ENCODE measurements at regions not wholly inside any gene's neighbourhood (a gene's known extent, or its start where the extent isn't known, plus 50 kb on each side); places are given as distances from the start of the nearest gene placed in this dataset.

DNA sequence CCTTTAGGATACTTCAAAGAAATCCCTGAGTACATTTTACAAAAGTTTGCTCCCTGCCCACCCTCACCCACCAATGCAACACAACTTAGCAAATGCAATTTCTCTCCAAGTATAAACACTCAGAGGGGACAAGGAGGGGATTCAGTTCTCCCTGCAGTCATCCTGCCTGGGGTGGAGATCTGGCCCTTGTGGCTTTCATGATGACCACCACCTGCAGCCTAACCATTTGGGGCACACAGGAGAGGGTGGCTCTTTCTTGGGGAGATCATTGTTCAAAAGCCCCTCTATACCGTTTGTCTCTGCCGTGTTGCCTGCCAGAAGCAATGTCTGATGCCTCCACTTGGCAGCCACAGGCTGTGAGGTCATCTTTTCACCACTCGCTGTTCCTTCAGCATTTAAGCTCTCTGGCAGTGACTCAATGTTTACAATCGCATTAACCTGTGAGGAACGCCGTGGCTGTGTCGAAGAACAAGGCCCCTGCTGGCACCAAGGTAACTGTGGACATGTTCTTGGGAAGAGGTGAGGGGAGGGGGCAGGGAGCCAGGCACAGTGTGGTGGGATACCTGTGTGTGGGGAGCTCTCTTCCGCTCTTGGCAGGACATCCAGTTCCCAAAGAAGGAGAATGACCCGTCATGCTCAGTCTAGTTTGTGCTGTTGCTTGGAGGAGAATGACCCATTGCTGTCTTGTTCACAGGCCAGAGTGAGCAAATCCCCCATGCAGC, 103.9 kb upstream of the DUSP10 start:
- DNase-seq (ENCODE audit: low read depth) = no peak

DNA sequence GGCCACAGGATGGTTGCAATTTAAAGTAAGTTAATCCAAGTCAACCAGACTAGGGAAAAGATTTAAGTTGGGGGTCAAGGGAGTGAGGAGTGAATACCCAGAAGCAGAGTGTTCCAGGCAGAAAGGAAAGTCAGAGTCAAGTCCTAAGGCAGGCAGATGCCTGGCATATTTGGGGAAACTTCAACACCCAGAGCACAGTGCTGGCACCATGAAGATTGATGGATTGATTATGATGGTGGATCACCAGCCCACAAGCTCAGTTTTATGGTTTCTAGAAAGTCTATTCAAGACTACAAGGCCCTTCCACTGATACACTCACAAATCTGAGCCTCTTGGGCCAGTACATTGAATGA, 100.1 kb upstream of the DUSP10 start:
- no peak for DNase-seq (ENCODE audit: low read depth)

DNA sequence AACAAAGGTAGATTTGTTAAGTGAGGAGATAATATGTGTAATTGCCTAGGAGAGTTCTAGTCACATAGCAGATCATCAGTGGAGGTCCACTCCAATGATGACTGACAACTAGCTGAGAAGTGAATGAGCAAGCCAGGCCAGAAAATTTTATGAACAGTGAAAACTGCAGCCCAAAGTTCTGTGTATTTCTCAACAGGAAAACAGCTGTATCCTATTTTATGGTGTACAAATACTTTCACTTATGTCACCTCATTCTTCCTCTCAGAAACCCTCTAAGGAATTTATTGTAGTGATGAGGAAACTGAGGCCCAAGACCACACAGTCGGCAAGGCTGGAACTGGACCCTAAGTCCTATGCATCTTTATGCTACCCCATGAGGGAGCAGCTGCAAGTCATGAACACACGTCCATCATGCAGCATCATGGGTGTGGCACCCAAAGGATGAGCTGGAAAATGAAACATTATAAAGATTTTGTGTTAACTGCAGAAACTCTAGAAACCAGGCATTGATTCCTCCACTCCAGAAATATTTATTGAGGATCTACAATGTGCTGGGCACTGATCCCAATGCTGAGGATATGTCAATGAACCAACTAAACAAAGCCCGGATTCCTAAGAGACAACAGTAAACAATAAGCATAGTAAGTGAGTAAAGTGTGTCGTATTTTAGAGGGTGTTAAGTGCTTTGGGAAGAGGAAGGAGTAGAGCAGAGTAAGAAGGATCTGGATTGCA, 99.5 kb upstream of the DUSP10 start:
- DNase-seq (ENCODE audit: low read depth) = no peak

DNA sequence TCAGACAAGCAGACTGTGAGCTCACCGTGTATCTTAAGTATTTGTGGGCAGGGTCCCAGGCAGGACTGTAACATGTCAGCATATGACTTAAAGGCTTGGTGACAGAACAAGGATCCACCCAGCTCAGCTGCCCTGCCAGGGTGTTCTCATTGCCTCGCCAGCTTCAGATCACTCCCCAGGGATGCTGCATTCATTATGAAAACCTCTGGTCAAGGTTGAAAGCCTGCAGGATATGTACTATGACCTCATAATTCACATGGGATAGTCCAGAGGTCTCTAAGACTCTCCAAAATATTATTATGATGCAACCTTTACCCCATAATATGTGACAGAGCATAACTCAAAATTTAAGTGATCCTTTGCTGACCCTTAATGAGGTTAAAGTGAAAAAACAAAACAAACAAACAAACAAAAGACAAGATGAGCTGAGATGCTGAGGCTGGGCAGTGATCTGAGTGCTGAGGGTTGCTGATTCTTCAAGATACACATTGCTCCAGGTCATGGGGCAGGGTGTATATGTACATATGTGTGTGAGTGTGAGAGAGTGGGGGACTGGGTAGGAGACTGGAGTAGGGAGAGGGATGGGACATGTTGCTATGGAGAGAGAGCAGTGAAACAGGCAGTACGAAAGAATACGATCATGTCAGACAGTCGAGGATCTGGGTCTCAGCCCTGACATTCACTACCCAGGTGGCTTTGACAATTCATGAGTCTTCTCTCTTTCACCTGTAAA, 98.8 kb upstream of the DUSP10 start:
- no peak for DNase-seq (ENCODE audit: low read depth)

DNA sequence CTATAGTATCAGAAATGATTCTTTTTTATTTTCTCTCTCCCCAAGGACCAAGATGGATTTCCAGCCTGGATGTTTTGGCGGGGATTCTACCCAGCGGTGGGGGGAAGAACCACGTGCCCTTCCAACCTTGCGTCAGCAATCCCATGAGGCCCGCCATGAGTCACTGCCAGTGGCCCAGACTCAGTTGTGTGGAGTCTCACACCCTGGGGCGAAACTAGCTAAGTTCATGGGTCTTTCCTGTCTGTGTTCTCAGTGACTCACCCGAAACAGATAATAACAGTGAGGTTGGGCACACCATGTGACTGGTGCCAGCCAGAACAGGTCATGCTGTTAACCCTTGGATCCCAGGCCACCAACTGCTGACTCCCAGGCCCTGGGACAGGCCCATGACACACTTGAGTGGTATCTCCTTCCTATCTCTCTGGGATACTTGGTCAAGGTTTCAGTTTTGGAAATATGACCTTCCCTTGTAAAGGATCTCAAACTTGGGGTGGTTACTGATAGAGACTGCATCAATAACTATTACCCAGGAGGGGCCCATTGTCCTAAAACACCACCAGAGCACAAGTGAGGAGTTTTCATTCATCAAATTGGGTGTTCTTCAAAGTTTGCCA, 98.0 kb upstream of the DUSP10 start:
- peak; percentile 68 for DNase-seq (ENCODE audit: low read depth)

DNA sequence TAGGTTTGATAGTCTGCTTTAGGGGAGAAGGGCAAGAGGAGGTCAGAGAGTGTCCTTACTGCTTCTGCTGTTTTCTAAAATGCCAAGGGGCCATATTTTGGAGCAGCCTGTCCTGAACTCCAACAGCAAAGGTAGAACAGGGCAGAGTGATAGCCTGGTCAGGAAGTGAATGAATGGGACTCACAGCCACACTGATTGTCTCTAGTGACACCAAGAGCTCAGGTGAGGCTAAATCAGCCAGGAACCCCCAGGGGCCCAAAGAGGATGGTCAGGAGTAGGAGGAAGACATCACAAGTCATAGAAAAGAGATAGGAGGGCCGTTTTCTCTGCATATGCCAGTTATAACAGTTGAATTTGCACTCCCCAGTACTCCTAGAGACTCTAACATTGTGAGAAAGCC, 97.4 kb upstream of the DUSP10 start:
- no peak for DNase-seq (ENCODE audit: low read depth)

DNA sequence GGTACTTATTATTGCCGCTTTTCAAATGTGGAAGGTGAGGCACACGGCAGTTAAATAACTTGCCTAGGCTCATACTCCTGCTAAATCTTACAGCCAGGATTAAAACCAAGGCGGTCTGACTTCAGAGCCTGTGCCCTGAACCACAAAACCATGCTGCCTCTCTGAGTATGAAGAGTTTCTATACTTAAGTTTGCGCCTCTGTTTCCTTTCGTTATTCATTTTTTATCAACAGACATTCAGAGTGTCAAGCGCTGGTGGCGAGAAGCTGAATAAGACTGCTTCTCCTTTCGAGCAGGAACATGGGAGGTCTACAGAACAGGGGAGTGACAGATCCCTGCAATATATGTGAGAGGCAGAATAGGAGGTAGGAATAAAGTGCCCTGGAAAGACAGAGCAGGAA, 96.0 kb upstream of the DUSP10 start:
- DNase-seq (ENCODE audit: low read depth) = no peak

DNA sequence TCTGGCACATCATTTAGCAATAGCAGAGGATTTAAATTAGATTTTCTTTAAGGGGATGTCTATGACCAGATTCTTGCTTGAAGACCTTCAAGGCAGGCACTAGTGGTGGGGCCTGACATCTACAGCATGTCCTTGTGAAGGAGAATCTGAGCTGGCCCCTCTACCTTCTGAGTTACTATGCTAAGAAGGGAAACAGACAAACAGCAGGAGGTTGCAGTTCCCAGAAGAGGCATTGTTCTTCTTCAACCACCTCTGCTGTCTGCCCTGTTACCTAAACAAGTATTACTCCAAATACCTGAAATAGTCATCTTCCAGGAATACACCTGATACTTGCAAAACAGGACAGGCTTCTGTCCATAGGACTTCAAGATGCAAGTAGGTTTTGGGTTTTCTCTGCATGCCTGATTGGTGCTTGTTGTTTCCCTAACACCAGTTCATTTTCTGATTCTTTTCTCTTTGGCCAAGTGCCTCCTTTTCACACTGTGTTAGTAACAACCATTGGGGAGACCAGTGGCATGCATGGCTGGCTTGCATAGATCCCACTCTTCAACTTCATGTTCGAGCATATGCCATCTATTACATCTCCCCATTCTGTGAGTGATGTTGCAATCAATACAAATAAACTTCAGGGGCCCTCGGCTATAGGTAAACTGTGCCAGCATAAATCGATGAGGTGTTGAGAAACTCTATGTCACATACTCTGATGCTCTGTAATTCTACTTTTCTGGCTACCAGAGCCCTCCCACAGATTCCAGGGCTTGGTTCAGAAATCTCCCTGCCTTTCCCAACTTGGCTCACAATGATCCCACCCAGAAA, 93.0 kb upstream of the DUSP10 start:
- DNase-seq (ENCODE audit: low read depth) = no peak

DNA sequence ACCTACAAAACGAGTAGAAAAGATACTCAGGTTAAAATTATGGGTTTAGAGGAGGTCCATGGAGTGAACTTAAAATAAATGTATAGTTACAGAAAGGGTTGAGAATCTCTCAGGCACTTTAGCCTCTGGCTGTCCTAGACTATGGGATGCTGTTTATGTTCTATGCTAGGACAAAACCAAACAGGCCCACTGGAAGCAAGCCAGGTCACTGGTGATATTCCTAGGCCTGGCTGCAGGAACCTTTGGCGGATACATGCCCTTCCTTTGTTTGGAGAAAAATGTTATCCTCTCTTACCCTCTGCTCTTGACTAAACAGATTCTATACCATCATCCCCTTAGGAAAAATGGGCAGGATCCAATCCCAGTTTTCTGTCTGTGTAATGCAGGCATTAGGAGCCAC, 90.7 kb upstream of the DUSP10 start:
- DNase-seq (ENCODE audit: low read depth) = no peak

DNA sequence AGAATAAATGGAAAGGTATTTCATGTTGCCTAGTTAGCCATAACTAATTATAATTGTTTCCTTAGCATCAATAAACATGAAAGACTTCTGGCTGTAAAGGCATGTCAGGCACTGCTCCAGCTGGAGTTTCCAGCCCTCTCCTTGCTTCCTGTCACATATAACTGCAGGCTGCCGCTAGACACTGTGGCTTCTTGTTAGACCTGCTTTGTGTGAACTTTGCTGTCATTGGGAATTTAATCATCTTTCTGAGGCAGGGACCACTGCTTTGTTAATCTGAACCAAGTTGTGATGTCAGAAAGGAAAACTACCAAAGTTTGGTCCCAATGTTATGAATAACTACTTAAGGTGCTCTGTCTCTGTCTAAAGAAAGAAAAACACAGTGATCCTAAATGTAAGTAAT, 90.3 kb upstream of the DUSP10 start:
- DNase-seq (ENCODE audit: low read depth) = no peak

DNA sequence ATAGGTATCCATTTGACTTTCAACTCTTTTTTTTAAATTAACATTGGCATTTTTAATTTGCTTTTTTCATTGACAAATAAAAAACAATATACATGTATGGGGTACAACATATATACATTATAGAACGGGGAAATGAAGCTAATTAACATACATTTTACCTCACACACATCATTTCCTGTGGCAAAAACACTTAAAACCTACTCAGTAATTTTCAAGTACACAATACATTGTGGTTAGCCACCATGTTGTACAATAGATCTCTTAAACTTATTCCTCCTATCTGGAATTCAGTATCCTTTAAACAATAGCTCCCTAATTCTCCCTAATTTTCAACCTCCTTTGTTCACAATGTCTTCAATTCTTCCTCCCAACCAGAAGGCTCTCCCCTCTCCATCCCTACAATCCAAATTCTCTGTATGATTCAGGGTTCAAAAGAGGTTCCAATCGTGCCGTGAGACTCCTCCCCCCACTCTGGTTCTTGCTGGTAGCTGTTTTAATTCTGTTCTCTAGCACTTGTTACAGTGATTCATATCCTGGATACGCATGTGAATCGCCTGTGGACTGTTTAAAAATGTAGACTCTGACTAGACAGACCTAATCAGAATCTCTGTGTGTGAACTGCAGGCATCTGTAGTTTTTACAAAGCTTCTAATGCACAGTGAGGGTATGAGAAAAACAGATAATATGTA, 87.6 kb upstream of the DUSP10 start:
- peak; percentile 48 for DNase-seq (ENCODE audit: low read depth)

DNA sequence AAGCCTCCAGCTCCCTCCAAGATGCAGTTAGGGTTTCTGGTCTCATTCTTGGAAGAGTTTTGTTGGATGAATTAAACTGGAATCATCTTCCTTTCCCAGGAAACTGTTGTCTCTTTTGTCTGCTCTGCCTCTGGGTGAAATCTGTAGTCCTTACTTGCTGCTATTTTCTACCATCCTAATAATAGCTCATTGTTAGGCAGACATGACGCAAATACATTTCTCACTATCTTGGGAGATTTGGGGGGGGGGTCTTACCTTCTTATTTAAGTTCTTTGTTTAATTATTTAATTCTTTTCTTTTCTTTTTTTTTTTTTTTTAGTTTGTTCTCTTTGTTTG, 85.4 kb upstream of the DUSP10 start:
- no peak for DNase-seq (ENCODE audit: low read depth)

DNA sequence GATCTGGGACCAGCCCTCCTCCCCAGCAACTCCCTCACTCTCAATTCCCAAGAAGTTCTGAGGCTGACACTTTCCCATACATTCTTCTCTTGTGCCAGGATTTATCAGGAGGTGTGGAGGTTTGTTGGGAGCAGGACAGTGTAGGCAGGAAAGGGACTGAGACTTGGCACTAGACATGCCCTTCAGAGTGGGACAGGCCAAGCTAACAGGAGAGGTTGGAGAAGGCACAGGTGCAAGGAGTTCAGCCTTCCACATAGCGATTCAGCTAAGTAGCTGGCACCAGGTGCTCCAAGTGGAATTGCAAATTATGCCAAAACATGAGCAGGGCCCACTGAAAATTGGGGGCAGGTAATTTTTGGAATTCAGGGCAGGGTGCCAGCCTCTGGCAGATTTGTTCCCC, 83.0 kb upstream of the DUSP10 start:
- DNase-seq (ENCODE audit: low read depth) = no peak

DNA sequence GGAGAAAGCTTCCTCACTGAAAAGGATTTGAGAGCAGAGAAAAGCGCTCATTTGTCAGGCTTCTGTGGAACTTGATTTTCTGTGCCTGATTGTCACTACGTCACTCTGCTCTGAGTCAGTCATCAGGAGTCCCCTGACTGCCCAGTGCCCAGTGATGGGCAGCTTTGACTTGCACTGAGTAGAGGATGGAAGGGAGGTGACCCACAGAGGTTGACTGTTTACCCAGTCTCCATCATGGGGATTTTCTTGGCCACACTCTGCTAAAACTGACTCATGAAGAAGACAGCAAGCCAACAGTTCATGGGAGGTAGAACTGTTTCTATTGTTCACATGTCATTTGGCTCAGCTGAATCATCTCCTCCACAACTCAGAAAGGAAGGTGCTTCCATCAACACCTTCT, 82.1 kb upstream of the DUSP10 start:
- DNase-seq (ENCODE audit: low read depth) = no peak

DNA sequence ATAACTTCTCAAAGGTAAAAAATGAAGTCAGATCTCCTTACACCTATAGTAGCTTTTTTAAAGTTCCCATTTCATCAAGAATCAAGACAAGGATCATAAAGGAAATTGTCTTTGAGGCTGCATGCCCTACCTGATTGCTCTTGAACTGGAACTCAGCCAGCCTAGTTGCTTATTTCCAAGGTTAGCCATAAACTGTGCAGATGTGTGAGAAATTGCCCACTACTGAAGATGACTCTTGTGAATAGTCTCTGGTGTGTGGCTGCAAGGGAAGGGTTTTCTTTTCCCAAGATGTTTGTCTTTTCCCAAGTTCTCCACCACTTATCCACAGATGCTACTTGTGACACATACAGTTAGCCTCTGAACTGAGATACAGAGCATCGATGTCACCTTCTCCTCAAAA, 81.7 kb upstream of the DUSP10 start:
- DNase-seq (ENCODE audit: low read depth) = no peak

DNA sequence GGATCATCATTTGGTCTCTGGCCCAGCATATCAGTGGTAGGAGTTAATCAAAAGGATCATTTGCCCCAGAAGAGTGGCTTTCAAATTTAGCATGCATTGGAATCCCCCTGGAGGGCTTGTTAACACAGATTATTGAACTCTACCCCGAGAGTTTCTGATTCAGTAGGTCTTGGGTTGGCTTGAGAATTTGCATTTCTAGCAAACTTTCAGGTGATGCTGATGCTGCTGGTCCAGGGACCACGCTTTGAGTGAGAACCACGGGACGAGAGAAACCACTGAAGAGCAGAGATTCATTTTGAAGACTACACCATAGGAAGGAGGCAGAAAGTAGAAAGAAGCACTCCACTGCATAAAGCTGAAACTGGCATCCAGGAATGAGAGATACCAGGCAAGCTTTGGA, 81.3 kb upstream of the DUSP10 start:
- no peak for DNase-seq (ENCODE audit: low read depth)

DNA sequence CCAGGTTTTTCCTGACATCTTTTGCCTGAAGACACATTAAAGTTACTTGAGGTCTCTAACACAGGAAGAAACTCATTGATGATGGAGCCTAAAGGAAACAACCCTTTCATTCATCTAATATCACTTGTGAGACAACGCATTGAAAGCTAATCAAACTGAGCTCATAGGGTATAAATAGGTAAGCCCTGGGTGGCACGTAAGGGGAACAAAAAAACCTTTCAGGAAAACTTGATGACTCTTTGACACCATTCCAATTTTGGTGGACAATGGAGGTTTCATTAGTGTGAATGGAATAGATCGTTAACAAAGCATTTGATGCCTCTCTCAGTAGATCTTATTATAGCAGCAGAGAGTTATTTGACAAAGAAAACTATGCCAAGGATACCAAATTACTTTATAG, 80.7 kb upstream of the DUSP10 start:
- no peak for DNase-seq (ENCODE audit: low read depth)

DNA sequence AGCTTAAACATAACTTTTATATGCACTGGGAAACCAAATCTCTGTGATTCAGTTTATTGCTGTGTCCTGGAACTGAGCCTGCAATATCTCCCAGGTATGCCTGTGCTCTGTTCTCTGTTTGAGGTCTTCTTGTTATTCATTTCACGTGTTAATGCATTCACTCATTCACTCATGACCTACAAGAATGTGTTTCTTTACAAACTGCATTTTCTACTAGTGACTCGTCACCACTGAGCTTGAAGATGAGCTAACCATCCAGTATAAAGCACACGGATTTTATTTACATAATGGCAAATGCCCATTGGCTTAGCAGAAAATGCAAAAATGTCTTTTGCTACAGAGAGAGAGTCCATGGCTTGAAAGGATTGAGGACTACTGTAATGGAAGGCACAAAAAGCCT, 75.0 kb upstream of the DUSP10 start:
- no peak for DNase-seq (ENCODE audit: low read depth)

DNA sequence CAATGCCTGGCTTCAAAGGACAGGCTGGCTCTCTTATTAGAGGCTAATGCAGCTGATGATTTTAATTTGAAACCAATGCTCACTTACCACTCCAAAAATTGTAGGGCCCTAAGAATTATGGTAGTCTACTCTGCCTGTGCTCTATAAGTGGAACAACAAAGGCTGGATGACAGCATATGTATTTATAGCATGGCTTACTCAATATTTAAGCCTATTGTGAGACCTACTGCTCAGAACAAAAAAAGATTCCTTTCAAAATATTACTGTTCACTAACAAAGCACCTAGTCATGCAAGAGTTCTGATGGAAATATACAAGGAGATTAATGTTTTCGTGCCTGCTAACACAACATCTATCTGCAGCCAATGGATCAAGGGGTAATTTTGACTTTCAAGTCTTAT, 73.8 kb upstream of the DUSP10 start:
- no peak for DNase-seq (ENCODE audit: low read depth)

DNA sequence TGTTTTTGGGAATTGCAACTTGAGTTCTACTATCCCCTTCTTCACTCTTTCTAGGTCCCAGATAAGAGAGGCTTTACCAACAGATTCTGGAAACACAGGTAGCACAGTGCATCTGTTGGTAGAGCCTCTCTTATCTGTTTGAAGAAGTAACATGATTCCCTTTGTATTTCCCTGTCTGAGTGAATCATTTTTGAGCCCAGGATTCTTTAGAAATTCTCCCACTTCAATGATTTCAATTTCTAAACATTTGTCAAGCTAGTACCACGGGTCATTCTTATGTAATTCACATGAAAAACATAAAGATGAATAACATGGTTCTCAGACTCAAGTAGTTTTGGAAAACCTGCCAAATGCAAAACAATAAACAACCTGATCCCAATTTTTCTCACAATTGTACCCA, 72.0 kb upstream of the DUSP10 start:
- no peak for DNase-seq (ENCODE audit: low read depth)

DNA sequence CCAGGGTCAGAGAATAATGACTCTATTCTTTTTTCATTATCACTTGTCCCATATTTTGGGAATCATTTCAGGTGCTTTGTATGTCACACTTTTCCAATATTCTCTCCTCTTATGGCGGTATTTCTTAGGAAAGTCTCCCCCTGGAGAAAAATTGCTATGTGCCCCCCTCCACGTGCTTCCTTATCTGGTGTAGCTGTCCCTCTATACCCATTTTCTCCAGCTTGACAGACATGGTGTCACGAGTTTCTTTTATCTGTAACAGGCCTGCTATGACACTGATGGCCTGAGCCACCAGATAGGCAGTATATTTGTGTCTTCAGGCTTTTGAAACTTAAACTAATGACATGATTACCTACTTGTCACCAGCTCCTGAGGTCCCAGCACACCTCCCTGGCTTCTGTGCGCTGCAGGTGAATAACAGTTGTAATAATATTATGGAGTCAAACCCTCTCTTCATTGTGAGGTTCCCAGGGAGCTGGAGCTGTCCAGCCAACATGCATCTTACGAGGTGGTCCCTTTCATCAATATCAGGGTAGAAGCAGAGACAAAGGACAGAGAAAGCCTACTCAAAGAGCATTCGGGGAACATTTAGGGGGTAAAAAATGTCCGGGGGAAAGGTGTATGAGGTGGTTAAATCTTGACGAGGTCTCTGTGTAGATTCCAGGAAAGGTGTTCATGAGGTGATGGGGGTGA, 71.2 kb upstream of the DUSP10 start:
- no peak for DNase-seq (ENCODE audit: low read depth)

All from activated T-cell treated with anti-CD3 and anti-CD28 coated beads for 48 hours (primary cell).